DOHH2 (cell line): ENCODE measurements at regions not wholly inside any gene's neighbourhood (a gene's known extent, or its start where the extent isn't known, plus 50 kb on each side); places are given as distances from the start of the nearest gene placed in this dataset.

Source experiments
- H3F3A ChIP-seq: fragments of 200-600 bp; sonication (generic), shearing (Covaris generic); 2 replicates; pipeline ENCODE4 v1.6.0; 2016; ENCODE audit warnings: antibody characterized with exemption, mild to moderate bottlenecking; ENCODE audit not compliant: control insufficient read depth, insufficient read depth
- H3K27ac ChIP-seq: fragments of 200-600 bp; sonication (generic); 2 replicates; pipeline ENCODE4 v1.5.1; 2014; ENCODE audit warnings: low read depth, mild to moderate bottlenecking, low read length, moderate library complexity
- H3K27me3 ChIP-seq: fragments of 200-600 bp; sonication (generic); 2 replicates; pipeline ENCODE4 v1.6.1; 2014; ENCODE audit warnings: mild to moderate bottlenecking, low read length, mixed read lengths; ENCODE audit not compliant: control insufficient read depth
- H3K36me3 ChIP-seq: fragments of 200-600 bp; sonication (generic); 2 replicates; pipeline ENCODE4 v1.6.1; 2014; ENCODE audit warnings: mild to moderate bottlenecking, low read length, moderate library complexity, mixed read lengths; ENCODE audit not compliant: control insufficient read depth
- H3K4me1 ChIP-seq: fragments of 200-600 bp; sonication (generic); 2 replicates; pipeline ENCODE4 v1.6.1; 2014; ENCODE audit warnings: mild to moderate bottlenecking, low read length, mixed read lengths; ENCODE audit not compliant: control insufficient read depth
- H3K4me2 ChIP-seq: fragments of 200-600 bp; sonication (generic); 2 replicates; pipeline ENCODE4 v1.6.0; 2014; ENCODE audit warnings: mild to moderate bottlenecking, low read length, moderate library complexity
- H3K4me3 ChIP-seq: fragments of 200-600 bp; sonication (generic); 2 replicates; pipeline ENCODE4 v1.5.1; 2014; ENCODE audit warnings: mild to moderate bottlenecking, low read length, mixed read lengths
- H3K79me2 ChIP-seq: fragments of 200-600 bp; sonication (generic); 2 replicates; pipeline ENCODE4 v1.6.1; 2014; ENCODE audit warnings: mild to moderate bottlenecking, low read length, mixed read lengths; ENCODE audit not compliant: control insufficient read depth
- H3K9me2 ChIP-seq: fragments of 200-600 bp; sonication (generic); replicated peaks from 2 replicates; pipeline ENCODE4 v1.6.1; 2014; ENCODE audit warnings: mild to moderate bottlenecking, low read length, mixed read lengths; ENCODE audit not compliant: control insufficient read depth
- H3K9me3 ChIP-seq: fragments of 200-600 bp; sonication (generic); 2 replicates; pipeline ENCODE4 v1.6.1; 2014; ENCODE audit warnings: antibody characterized with exemption, low read length, mixed read lengths; ENCODE audit not compliant: control insufficient read depth, insufficient read depth
- H4K20me1 ChIP-seq: fragments of 200-600 bp; sonication (generic); 2 replicates; pipeline ENCODE4 v1.6.0; 2014; ENCODE audit warnings: low read depth, mild to moderate bottlenecking, antibody characterized with exemption, low read length, moderate library complexity; ENCODE audit not compliant: control insufficient read depth, insufficient read depth
- EZH2phosphoT487 ChIP-seq: fragments of 200-600 bp; sonication (generic); IDR thresholded peaks from 2 replicates; pipeline ENCODE4 v1.6.1; 2017; ENCODE audit warnings: borderline replicate concordance, mild to moderate bottlenecking, antibody characterized with exemption, low read length, moderate library complexity, mixed read lengths
- TF ChIP-seq, protein P1 (sequence below): fragments of 200-600 bp; sonication (generic); IDR thresholded peaks from one replicate; pipeline ENCODE4 v1.5.1; 2014; ENCODE audit warnings: antibody characterized with exemption, mild to moderate bottlenecking, low read depth, low read length; ENCODE audit not compliant: poor library complexity, severe bottlenecking

DNA sequence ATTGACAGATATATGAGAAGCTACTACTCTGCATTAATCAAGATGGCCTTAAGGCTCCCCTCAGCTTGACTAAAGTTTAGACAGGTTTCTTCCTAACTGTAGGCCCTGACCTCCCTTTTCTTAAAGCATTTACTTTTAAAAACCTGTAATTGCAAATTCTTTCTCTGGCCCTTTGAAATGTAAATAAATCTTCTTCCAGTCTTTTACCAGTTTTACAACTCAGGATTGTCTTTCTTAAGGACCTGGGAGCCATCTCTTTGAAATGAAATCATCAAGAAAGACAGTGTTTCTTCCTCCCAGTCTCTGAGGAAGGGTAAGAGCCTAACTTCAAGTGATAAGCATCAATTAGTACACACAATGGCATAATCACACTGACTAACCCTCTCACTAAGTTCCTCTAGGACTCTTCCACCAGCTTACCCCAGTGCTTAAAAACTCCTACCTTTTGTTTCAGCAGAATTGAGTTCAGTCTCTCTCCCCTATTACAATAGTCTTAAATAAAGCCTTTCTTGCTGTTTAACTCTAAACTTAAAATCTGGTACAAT, 58.7 kb upstream of the CDH20 start:
- Histone ChIP-seq H3K4me3 (no peak overlapping the region), H3K4me1 (no peaks in the 10 kb centered on the region), H3K79me2 (no peaks in the 10 kb centered on the region), H3K27ac (no peak overlapping the region), H4K20me1 (no peaks in the 10 kb centered on the region), H3K27me3 (no peaks in the 10 kb centered on the region), H3K9me2 (no peaks in the 10 kb centered on the region), H3K4me2 (no peak overlapping the region), H3F3A (no peaks in the 10 kb centered on the region), H3K9me3 (no peaks in the 10 kb centered on the region), H3K36me3 (no peaks in the 10 kb centered on the region)
- TF ChIP-seq, protein P1, sequence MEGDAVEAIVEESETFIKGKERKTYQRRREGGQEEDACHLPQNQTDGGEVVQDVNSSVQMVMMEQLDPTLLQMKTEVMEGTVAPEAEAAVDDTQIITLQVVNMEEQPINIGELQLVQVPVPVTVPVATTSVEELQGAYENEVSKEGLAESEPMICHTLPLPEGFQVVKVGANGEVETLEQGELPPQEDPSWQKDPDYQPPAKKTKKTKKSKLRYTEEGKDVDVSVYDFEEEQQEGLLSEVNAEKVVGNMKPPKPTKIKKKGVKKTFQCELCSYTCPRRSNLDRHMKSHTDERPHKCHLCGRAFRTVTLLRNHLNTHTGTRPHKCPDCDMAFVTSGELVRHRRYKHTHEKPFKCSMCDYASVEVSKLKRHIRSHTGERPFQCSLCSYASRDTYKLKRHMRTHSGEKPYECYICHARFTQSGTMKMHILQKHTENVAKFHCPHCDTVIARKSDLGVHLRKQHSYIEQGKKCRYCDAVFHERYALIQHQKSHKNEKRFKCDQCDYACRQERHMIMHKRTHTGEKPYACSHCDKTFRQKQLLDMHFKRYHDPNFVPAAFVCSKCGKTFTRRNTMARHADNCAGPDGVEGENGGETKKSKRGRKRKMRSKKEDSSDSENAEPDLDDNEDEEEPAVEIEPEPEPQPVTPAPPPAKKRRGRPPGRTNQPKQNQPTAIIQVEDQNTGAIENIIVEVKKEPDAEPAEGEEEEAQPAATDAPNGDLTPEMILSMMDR = no peak

DNA sequence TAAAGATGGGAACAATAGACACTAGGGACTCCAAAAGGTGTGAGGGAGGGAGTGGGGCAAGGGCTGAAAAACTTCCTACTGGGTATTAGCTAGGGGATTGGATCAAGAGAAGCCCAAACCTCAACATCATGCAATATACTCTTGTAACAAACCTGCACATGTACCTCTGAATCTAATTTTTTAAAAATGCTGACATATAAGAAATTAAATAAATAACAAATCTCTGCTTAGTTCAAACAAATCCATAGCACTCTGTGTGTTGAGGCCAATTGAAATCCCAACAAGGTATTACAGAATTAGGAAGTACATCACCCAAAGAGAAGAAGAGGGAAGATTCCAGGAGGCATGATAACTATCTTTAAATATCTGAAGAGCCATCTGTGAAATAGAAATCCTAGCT, 55.4 kb upstream of the CDH20 start:
- H3K27me3 ChIP-seq = no peaks in the 10 kb centered on the region
- no peak overlapping the region for H3K4me2 ChIP-seq
- H3K9me3 ChIP-seq = no peaks in the 10 kb centered on the region
- no peaks in the 10 kb centered on the region for H3K79me2 ChIP-seq
- no peaks in the 10 kb centered on the region for H3K36me3 ChIP-seq
- no peak overlapping the region for H3K4me3 ChIP-seq
- H4K20me1 ChIP-seq = no peaks in the 10 kb centered on the region
- no peaks in the 10 kb centered on the region for H3K4me1 ChIP-seq
- TF ChIP-seq EZH2phosphoT487 = no peak
- TF ChIP-seq, protein P1 = no peak
- H3F3A ChIP-seq = no peaks in the 10 kb centered on the region
- H3K27ac ChIP-seq = no peak overlapping the region
- H3K9me2 ChIP-seq = no peaks in the 10 kb centered on the region

DNA sequence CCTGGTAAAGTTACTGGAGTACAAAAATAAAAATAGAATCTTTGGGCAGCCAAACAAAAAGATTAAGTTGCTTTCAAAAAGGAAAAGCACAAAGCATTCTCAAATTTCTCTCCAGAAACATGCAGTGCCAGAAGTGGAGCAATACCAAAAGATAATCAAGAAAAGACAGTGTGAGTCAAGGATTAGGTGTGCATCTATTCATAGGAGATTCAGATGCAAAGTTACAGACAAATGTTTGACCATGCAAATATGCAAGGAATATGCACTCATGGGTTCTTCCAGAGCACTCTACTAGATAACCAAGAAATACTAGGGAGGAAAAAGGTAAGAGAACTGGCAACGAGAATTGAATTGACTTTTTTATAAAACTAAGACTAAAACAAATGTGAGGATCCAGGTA, 51.8 kb upstream of the CDH20 start:
- Histone ChIP-seq H4K20me1 (no peaks in the 10 kb centered on the region), H3K9me2 (no peaks in the 10 kb centered on the region), H3K79me2 (no peaks in the 10 kb centered on the region)

More for the DNA sequence above, 51.8 kb upstream of the CDH20 start:
- Histone ChIP-seq H3K4me3 (no peak overlapping the region), H3K27ac (no peak overlapping the region), H3K36me3 (no peaks in the 10 kb centered on the region), H3K9me3 (no peaks in the 10 kb centered on the region), H3K4me1 (no peaks in the 10 kb centered on the region), H3F3A (no peaks in the 10 kb centered on the region), H3K4me2 (no peak overlapping the region), H3K27me3 (no peaks in the 10 kb centered on the region)
- TF ChIP-seq EZH2phosphoT487 = no peak
- TF ChIP-seq, protein P1 = no peak
